Activated naive CD4-positive, alpha-beta T cell treated with anti-CD3 and anti-CD28 coated beads, Interleukin-2, amount 10 ng/mL, durations not matched to agents 7 days and 5 days (primary cell): ENCODE measurements at regions not wholly inside any gene's neighbourhood (a gene's known extent, or its start where the extent isn't known, plus 50 kb on each side); places are given as distances from the start of the nearest gene placed in this dataset.

ENCODE experiments used
- CTCF ChIA-PET: fragments of 350-600 bp; sonication (Branson Sonifier 250); formaldehyde crosslinking; loops from one replicate; lab custom pipeline; 2021; ENCODE audit warnings: antibody characterized with exemption; lab: Charles Lee
- DNase-seq: peaks from one replicate; pipeline ENCODE4 v3.0.0-alpha.2; 2020
- H3K27ac Mint-ChIP-seq: one replicate; pipeline ENCODE4 v1.8.0; 2021; ENCODE audit warnings: mild to moderate bottlenecking, moderate library complexity, mixed read lengths
- H3K27me3 Mint-ChIP-seq: one replicate; pipeline ENCODE4 v1.8.0; 2021; ENCODE audit warnings: mild to moderate bottlenecking, mixed read lengths
- H3K36me3 Mint-ChIP-seq: one replicate; pipeline ENCODE4 v1.8.0; 2021; ENCODE audit warnings: mixed read lengths
- H3K4me1 Mint-ChIP-seq: one replicate; pipeline ENCODE4 v1.8.0; 2021; ENCODE audit warnings: mixed read lengths
- H3K4me3 Mint-ChIP-seq: one replicate; pipeline ENCODE4 v1.8.0; 2021; ENCODE audit warnings: mild to moderate bottlenecking, moderate library complexity, mixed read lengths
- H3K9me3 Mint-ChIP-seq: one replicate; pipeline ENCODE4 v1.8.0; 2021; ENCODE audit warnings: mixed read lengths

GRCh38 chr13:48896312-48896711, 79.4 kb upstream of the FNDC3A start:
- CTCF ChIA-PET: interaction anchor here (0.8 kb wide), 1 partner anchor 16 kb away, joined by 3 read pairs; no protein-coding TSS in a partner anchor
- Mint-ChIP-seq H3K36me3 (no peaks in the 10 kb centered on the region), H3K27me3 (no peaks in the 10 kb centered on the region), H3K27ac (no peak overlapping the region), H3K4me3 (no peak overlapping the region), H3K4me1 (peaks cover 9% of the 10 kb centered on the region), H3K9me3 (peaks cover 3% of the 10 kb centered on the region)
- no peak for DNase-seq

GRCh38 chr13:48901781-48902180, 73.9 kb upstream of the FNDC3A start:
- CTCF ChIA-PET: no interaction called here
- H3K36me3 Mint-ChIP-seq: no peaks in the 10 kb centered on the region
- no peaks in the 10 kb centered on the region for H3K4me1 Mint-ChIP-seq
- H3K9me3 Mint-ChIP-seq: peaks cover 3% of the 10 kb centered on the region
- no peak overlapping the region for H3K27ac Mint-ChIP-seq
- DNase-seq: no peak
- H3K27me3 Mint-ChIP-seq: peaks cover 4% of the 10 kb centered on the region
- H3K4me3 Mint-ChIP-seq: no peak overlapping the region

GRCh38 chr13:48902368-48902767, 73.3 kb upstream of the FNDC3A start:
- no peak for DNase-seq
- CTCF ChIA-PET: no interaction called here
- H3K27ac Mint-ChIP-seq: no peak overlapping the region
- H3K9me3 Mint-ChIP-seq: peaks cover 3% of the 10 kb centered on the region
- H3K4me3 Mint-ChIP-seq: no peak overlapping the region
- peaks cover 4% of the 10 kb centered on the region for H3K27me3 Mint-ChIP-seq
- H3K36me3 Mint-ChIP-seq: no peaks in the 10 kb centered on the region
- no peaks in the 10 kb centered on the region for H3K4me1 Mint-ChIP-seq

- no peak overlapping the region for H3K27ac Mint-ChIP-seq
- H3K36me3 Mint-ChIP-seq: no peaks in the 10 kb centered on the region
- H3K4me3 Mint-ChIP-seq: no peak overlapping the region
- DNase-seq: no peak
- no peaks in the 10 kb centered on the region for H3K4me1 Mint-ChIP-seq
- no peaks in the 10 kb centered on the region for H3K9me3 Mint-ChIP-seq
- CTCF ChIA-PET: no interaction called here
- H3K27me3 Mint-ChIP-seq: peaks cover 4% of the 10 kb centered on the region
Observed at GRCh38 chr13:48904668-48905290, 70.9 kb upstream of the FNDC3A start.

- no peak for DNase-seq
- no peaks in the 10 kb centered on the region for H3K4me1 Mint-ChIP-seq
- no peaks in the 10 kb centered on the region for H3K36me3 Mint-ChIP-seq
- no peaks in the 10 kb centered on the region for H3K9me3 Mint-ChIP-seq
- H3K27ac Mint-ChIP-seq: no peak overlapping the region
- no peak overlapping the region for H3K4me3 Mint-ChIP-seq
- CTCF ChIA-PET: no interaction called here
- peaks cover 11% of the 10 kb centered on the region for H3K27me3 Mint-ChIP-seq
Observed at GRCh38 chr13:48906200-48906599, 69.5 kb upstream of the FNDC3A start.

GRCh38 chr13:48908381-48909055, 67.2 kb upstream of the FNDC3A start:
- no peak for DNase-seq
- no peak overlapping the region for H3K4me3 Mint-ChIP-seq
- no peaks in the 10 kb centered on the region for H3K9me3 Mint-ChIP-seq
- no peaks in the 10 kb centered on the region for H3K4me1 Mint-ChIP-seq
- peaks cover 7% of the 10 kb centered on the region for H3K27me3 Mint-ChIP-seq
- no peaks in the 10 kb centered on the region for H3K36me3 Mint-ChIP-seq
- CTCF ChIA-PET: no interaction called here
- no peak overlapping the region for H3K27ac Mint-ChIP-seq

- no peaks in the 10 kb centered on the region for H3K9me3 Mint-ChIP-seq
- CTCF ChIA-PET: no interaction called here
- peaks cover 7% of the 10 kb centered on the region for H3K27me3 Mint-ChIP-seq
- no peaks in the 10 kb centered on the region for H3K36me3 Mint-ChIP-seq
- DNase-seq: no peak
- no peaks in the 10 kb centered on the region for H3K4me1 Mint-ChIP-seq
- H3K4me3 Mint-ChIP-seq: no peak overlapping the region
- no peak overlapping the region for H3K27ac Mint-ChIP-seq
Observed at GRCh38 chr13:48909056-48909389, 66.7 kb upstream of the FNDC3A start.

- Mint-ChIP-seq H3K4me1 (no peaks in the 10 kb centered on the region), H3K36me3 (no peaks in the 10 kb centered on the region), H3K27me3 (peaks cover 12% of the 10 kb centered on the region), H3K27ac (no peak overlapping the region), H3K9me3 (peaks cover 1% of the 10 kb centered on the region), H3K4me3 (no peak overlapping the region)
- CTCF ChIA-PET: no interaction called here
- no peak for DNase-seq
Observed at GRCh38 chr13:48910686-48911085, 65.0 kb upstream of the FNDC3A start.

GRCh38 chr13:48919751-48920150, 56.0 kb upstream of the FNDC3A start:
- H3K36me3 Mint-ChIP-seq: no peaks in the 10 kb centered on the region
- H3K4me1 Mint-ChIP-seq: no peaks in the 10 kb centered on the region
- CTCF ChIA-PET: no interaction called here
- H3K27ac Mint-ChIP-seq: no peak overlapping the region
- no peak overlapping the region for H3K4me3 Mint-ChIP-seq
- H3K9me3 Mint-ChIP-seq: peaks cover 4% of the 10 kb centered on the region
- H3K27me3 Mint-ChIP-seq: peaks cover 10% of the 10 kb centered on the region
- no peak for DNase-seq

GRCh38 chr13:48920730-48921129, 55.0 kb upstream of the FNDC3A start:
- CTCF ChIA-PET: no interaction called here
- H3K36me3 Mint-ChIP-seq: no peaks in the 10 kb centered on the region

GRCh38 chr13:48923376-48923775, 52.3 kb upstream of the FNDC3A start:
- Mint-ChIP-seq H3K27ac (no peak overlapping the region), H3K4me3 (no peak overlapping the region), H3K9me3 (no peaks in the 10 kb centered on the region), H3K4me1 (no peaks in the 10 kb centered on the region), H3K36me3 (no peaks in the 10 kb centered on the region), H3K27me3 (peaks cover 4% of the 10 kb centered on the region)
- DNase-seq: no peak
- CTCF ChIA-PET: no interaction called here

More at GRCh38 chr13:48920730-48921129, 55.0 kb upstream of the FNDC3A start:
- H3K9me3 Mint-ChIP-seq: peaks cover 3% of the 10 kb centered on the region
- H3K27ac Mint-ChIP-seq: no peak overlapping the region
- peaks cover 8% of the 10 kb centered on the region for H3K27me3 Mint-ChIP-seq
- no peak overlapping the region for H3K4me3 Mint-ChIP-seq
- H3K4me1 Mint-ChIP-seq: no peaks in the 10 kb centered on the region
- no peak for DNase-seq

- no peak overlapping the region for H3K27ac Mint-ChIP-seq
- H3K36me3 Mint-ChIP-seq: no peaks in the 10 kb centered on the region
- H3K9me3 Mint-ChIP-seq: no peaks in the 10 kb centered on the region
- no peaks in the 10 kb centered on the region for H3K4me1 Mint-ChIP-seq
- H3K27me3 Mint-ChIP-seq: peaks cover 4% of the 10 kb centered on the region
- CTCF ChIA-PET: no interaction called here
- no peak overlapping the region for H3K4me3 Mint-ChIP-seq
- no peak for DNase-seq
Observed at GRCh38 chr13:48925001-48925400, 50.7 kb upstream of the FNDC3A start.
